ENCODE measurements at regions not wholly inside any gene's neighbourhood (a gene's known extent, or its start where the extent isn't known, plus 50 kb on each side); places are given as distances from the start of the nearest gene placed in this dataset.

GRCh38 chr19:31625056-31625455, 275.8 kb upstream of the TSHZ3 start:
- CTCF ChIA-PET (ENCODE audit: low intra/inter-chr PET ratio, low total read pairs) = no interaction called here
- H3K4me1 ChIP-seq (ENCODE audit: insufficient read depth, low read length) = no peaks in the 10 kb centered on the region
- no peaks in the 10 kb centered on the region for H3K79me2 ChIP-seq (ENCODE audit: insufficient read depth, low read length)
- DNase-seq (ENCODE audit: low spot score) = no peak
- no peak for FAIRE-seq
- no TSS peak for BruUV-seq (replicated peaks)
- H3K9ac ChIP-seq (ENCODE audit: insufficient read depth, low read depth, low read length) = no peak overlapping the region
- H3K27ac ChIP-seq (ENCODE audit: extremely low read length, insufficient read depth, low read length) = no peak overlapping the region
- ATAC-seq = no peak
- H3K9me3 ChIP-seq (ENCODE audit: low read length) = peaks cover 78% of the 10 kb centered on the region
- H3K4me3 ChIP-seq (replicated peaks in 1 of 3; ENCODE audit: insufficient read depth in 1 of 3, low read depth in 2 of 3, low read length in 3 of 3) = no peak overlapping the region
- H4K20me1 ChIP-seq (ENCODE audit: insufficient read depth, low read length) = no peaks in the 10 kb centered on the region
- POLR2A ChIA-PET = no interaction called here
- no peaks in the 10 kb centered on the region for H3K36me3 ChIP-seq (replicated peaks in 1 of 2; ENCODE audit: control insufficient read depth in 1 of 2, insufficient read depth in 2 of 2, low read length in 2 of 2)
- no peaks in the 10 kb centered on the region; a peak in 1 of 5 replicates for H3K27me3 ChIP-seq (ENCODE audit: control insufficient read depth in 1 of 2, insufficient read depth in 2 of 2, low read length in 2 of 2)
- intact Hi-C loops (cut with micrococcal nuclease; ENCODE audit: unreplicated experiment) = no loop called here
- WGBS (ENCODE audit: low lambda C conversion rate) = 8% methylated on average over 4 of the region's 4 CpGs
- H3K4me2 ChIP-seq (ENCODE audit: low read depth, low read length) = no peak overlapping the region
- no peak overlapping the region for H2AFZ ChIP-seq (ENCODE audit: low read length)
- TF ChIP-seq MEF2D (CRISPR knock-in tag; IDR thresholded peaks at IDR 0.05) = no peak
- no peak for TF ChIP-seq SNAPC4 (CRISPR knock-in tag; IDR thresholded peaks at IDR 0.05)
- TF ChIP-seq JDP2 (CRISPR knock-in tag; IDR thresholded peaks at IDR 0.05; ENCODE audit: borderline replicate concordance) = no peak
- TF ChIP-seq SOX13 (IDR thresholded peaks at IDR 0.05) = no peak
- no peak for TF ChIP-seq SOX13 (CRISPR knock-in tag; conservative IDR thresholded peaks at IDR 0.05 in 1 of 2, IDR thresholded peaks at IDR 0.05 in 1 of 2)
- TF ChIP-seq MATR3 (CRISPR knock-in tag; IDR thresholded peaks at IDR 0.05) = no peak
- no peak for TF ChIP-seq RORA (CRISPR knock-in tag; IDR thresholded peaks at IDR 0.05)
- TF ChIP-seq ZNF124 (CRISPR knock-in tag; IDR thresholded peaks at IDR 0.05) = no peak
- TF ChIP-seq HOXD1 (CRISPR knock-in tag; IDR thresholded peaks at IDR 0.05) = no peak
- no peak for TF ChIP-seq GTF2F1 (IDR thresholded peaks at IDR 0.05; ENCODE audit: low read length)
- TF ChIP-seq TBX2 (CRISPR knock-in tag; IDR thresholded peaks at IDR 0.05; ENCODE audit: borderline replicate concordance) = no peak
- no peak for TF ChIP-seq DRAP1 (CRISPR knock-in tag; IDR thresholded peaks at IDR 0.05)
- no peak for TF ChIP-seq AFF4 (CRISPR knock-in tag; IDR thresholded peaks at IDR 0.05)
- TF ChIP-seq BORCS8-MEF2B (CRISPR knock-in tag; IDR thresholded peaks at IDR 0.05) = no peak
- no peak for TF ChIP-seq ZNF780A (CRISPR knock-in tag; IDR thresholded peaks at IDR 0.05)
- TF ChIP-seq ATF5 (CRISPR knock-in tag; IDR thresholded peaks at IDR 0.05; ENCODE audit: low read depth) = no peak
- TF ChIP-seq SNAPC5 (CRISPR knock-in tag; IDR thresholded peaks at IDR 0.05; ENCODE audit: borderline replicate concordance) = no peak
- in situ Hi-C loops (cut with HindIII; ENCODE audit: extremely low pct_ligation_motif_present, low pct_unique_long_range_greater_than_20kb) = no loop called here

Data from HepG2 (cell line).